Activated T-cell treated with anti-CD3 and anti-CD28 coated beads, Interleukin-2, amount 50 U/mL, for 24 hours (primary cell): ENCODE measurements at regions not wholly inside any gene's neighbourhood (a gene's known extent, or its start where the extent isn't known, plus 50 kb on each side); places are given as distances from the start of the nearest gene placed in this dataset.
A peak's percentile ranks its signal among the peaks of the same experiment; 100 is the strongest.
"Not testable (repeated sequence)": the region's sequence is repeated elsewhere in the genome, so short reads cannot be mapped to it uniquely, and the experiment has no call there.

Source experiments
- DNase-seq: peaks from one replicate; pipeline ENCODE4 v3.0.0-alpha.2; 2020
- H3K27ac Mint-ChIP-seq: 2 replicates; pipeline ENCODE4 v1.8.0; 2020; ENCODE audit warnings: mild to moderate bottlenecking, mixed read lengths
- H3K27me3 Mint-ChIP-seq: 2 replicates; pipeline ENCODE4 v1.8.0; 2020; ENCODE audit warnings: mixed read lengths
- H3K36me3 Mint-ChIP-seq: 2 replicates; pipeline ENCODE4 v1.8.0; 2020; ENCODE audit warnings: low read depth, mixed read lengths
- H3K4me1 Mint-ChIP-seq: 2 replicates; pipeline ENCODE4 v1.8.0; 2020; ENCODE audit warnings: low read depth, mixed read lengths
- H3K4me3 Mint-ChIP-seq: 2 replicates; pipeline ENCODE4 v1.8.0; 2020; ENCODE audit warnings: mild to moderate bottlenecking, moderate library complexity, mixed read lengths
- H3K9me3 Mint-ChIP-seq: 2 replicates; pipeline ENCODE4 v1.8.0; 2020; ENCODE audit warnings: mixed read lengths

- Mint-ChIP-seq H3K4me1 (no peaks in the 10 kb centered on the region), H3K27me3 (no peaks in the 10 kb centered on the region), H3K27ac (no peak overlapping the region), H3K4me3 (no peak overlapping the region), H3K9me3 (no peaks in the 10 kb centered on the region), H3K36me3 (no peaks in the 10 kb centered on the region)
- peak; percentile 17 for DNase-seq
Observed at GRCh38 chr19:30066781-30067759, 125.0 kb downstream of the URI1 start.

DNA sequence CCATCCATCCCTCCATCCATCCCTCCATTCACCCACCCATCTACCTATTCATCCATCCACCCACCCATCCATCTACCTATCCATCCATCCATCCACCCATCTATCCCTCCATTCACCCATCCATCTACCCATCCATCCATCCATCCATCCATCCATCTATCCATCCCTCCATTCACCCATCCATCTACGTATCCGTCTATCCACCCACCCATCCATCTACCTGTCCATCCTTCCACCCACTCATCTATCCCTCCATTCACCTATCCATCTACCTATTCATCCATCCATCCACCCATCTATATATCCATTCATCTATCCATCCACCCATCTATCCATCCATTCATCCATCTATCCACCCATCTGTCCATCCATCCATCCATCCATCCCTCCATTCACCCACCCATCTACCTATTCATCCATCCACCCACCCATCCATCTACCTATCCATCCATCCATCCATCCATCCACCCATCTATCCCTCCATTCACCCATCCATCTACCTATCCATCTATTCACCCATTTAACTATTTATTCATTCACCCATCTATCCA lies 126.0 kb downstream of the URI1 start:
- DNase-seq, H3K27me3 Mint-ChIP-seq, H3K9me3 Mint-ChIP-seq, H3K4me1 Mint-ChIP-seq, H3K36me3 Mint-ChIP-seq, H3K27ac Mint-ChIP-seq, H3K4me3 Mint-ChIP-seq: not testable (repeated sequence)

DNA sequence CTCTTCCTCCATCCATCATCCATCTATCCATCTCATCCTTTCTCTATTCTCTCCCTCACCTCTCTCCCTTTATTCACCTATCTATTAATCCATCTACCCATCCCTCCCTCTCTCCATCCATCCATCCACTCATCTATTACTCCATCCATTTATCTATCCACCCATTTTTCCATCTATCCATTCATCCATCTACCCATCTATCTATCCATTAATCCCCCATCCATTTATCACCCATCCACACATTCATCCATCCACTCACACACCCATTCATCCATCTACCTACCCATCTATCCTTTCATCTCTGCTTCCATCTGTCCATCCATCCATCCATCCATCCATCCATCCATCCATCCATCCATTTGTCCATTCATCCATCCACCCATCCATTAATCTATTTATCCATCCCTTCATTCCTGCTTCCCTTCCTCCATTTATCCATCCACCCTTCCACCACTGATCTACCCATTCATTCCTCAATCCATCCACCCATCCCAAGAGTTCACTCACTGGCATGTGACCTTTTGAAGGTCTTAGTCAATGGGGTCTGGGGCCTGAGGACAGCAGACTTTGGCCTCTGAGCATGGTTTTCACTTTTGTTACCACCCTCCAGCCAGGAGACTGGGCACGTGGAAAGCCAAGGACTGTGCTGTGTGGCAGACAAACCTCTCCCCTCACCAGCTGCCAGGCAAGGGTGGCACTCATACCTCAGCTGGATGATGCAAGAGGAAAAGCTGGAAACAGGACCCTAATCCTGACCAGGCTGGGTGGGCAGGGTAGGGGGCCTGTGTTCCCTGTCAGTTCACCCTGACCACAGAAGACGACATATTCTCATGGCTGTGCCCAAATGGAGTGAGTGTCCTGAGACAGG lies 126.7 kb downstream of the URI1 start:
- Mint-ChIP-seq H3K4me3 (no peak overlapping the region), H3K27me3 (no peaks in the 10 kb centered on the region), H3K36me3 (no peaks in the 10 kb centered on the region), H3K4me1 (no peaks in the 10 kb centered on the region), H3K27ac (no peak overlapping the region), H3K9me3 (no peaks in the 10 kb centered on the region)
- peak; percentile 13 for DNase-seq

- no peaks in the 10 kb centered on the region for H3K36me3 Mint-ChIP-seq
- no peak overlapping the region for H3K27ac Mint-ChIP-seq
- no peak overlapping the region for H3K4me3 Mint-ChIP-seq
- DNase-seq, result peak; percentile 18
- no peaks in the 10 kb centered on the region for H3K4me1 Mint-ChIP-seq
- no peaks in the 10 kb centered on the region for H3K9me3 Mint-ChIP-seq
- H3K27me3 Mint-ChIP-seq, result no peaks in the 10 kb centered on the region
Observed at GRCh38 chr19:30069535-30070197, 127.6 kb downstream of the URI1 start.

DNA sequence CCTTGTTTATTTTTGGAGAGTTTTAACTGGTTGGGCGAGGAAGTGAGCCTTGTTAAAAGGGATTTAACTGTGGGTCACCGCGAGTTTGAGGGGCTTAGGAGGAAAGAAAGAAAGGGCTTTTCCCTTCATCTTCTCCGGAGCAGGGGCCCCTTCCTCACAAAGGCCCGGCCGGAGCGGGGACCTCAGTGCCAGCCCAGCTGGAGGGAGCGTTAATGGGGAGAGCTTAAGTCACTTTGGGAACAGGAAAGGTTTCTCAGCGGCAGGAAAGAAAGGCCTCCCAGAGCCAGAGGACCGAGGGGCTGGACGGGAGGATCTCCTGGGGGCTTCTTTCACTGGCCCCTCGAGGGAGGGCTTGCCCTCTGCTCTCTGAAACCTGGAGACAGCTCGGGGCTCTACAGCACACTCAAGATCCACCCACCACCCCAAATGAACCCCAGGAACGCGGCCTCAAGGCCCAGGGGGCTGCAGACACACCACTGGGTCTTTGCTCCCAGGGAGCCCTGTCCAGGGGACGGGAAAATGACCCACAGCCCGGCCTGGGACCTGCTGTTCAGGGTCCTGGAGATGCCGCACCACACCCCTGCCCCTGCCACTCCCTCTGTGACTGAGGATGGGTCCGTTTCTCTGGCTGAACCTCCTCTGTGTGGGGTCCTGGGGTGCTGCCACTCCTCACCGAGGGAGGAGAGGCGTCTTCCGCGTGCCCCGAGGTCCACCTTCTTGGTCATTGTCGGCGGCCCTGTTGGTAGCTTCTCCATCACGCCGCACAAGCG lies 128.3 kb downstream of the URI1 start:
- H3K4me1 Mint-ChIP-seq, result no peaks in the 10 kb centered on the region
- H3K4me3 Mint-ChIP-seq, result no peak overlapping the region

DNA sequence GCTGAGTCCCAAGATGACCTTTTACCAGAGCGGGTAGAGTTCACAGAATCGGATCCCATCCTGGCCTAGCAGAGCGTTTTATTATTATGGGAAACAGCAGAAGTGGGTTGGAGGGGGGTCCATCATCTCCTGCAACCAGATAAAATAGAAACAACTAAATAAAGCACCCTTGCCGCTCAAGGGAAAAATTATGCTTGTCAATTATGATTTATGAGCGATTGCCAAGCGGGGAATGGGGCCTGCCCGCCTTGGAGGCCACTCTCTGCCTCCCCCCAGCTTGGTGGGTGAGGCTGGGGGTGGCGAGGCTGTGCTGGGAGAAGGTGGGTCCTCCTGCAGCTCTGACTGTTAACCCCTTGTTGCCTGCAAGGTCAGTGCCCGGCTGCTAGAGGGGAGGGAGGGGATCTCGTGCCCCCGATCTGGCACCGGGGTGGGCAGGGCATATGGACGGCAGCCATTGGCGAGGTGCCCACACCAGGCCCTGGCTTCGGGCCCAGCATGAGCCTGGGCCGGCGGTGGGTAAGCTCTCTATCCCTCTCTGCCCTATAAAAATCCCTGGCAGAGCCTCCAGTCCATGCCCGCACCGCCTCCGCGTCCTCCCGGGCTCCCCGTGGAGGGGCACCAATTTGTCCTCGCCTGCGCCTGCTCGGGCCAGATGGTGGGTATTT lies 129.1 kb downstream of the URI1 start:
- no peaks in the 10 kb centered on the region for H3K27me3 Mint-ChIP-seq
- peak; percentile 8 for DNase-seq
- H3K9me3 Mint-ChIP-seq, result no peaks in the 10 kb centered on the region
- H3K4me3 Mint-ChIP-seq, result no peak overlapping the region
- no peaks in the 10 kb centered on the region for H3K4me1 Mint-ChIP-seq
- no peaks in the 10 kb centered on the region for H3K36me3 Mint-ChIP-seq
- H3K27ac Mint-ChIP-seq, result no peak overlapping the region

More for the DNA sequence above, 128.3 kb downstream of the URI1 start:
- Mint-ChIP-seq H3K9me3 (no peaks in the 10 kb centered on the region), H3K27ac (no peak overlapping the region), H3K36me3 (no peaks in the 10 kb centered on the region), H3K27me3 (no peaks in the 10 kb centered on the region)
- DNase-seq, result peak; percentile 13

- Mint-ChIP-seq H3K27ac (no peak overlapping the region), H3K4me1 (no peaks in the 10 kb centered on the region), H3K36me3 (no peaks in the 10 kb centered on the region), H3K27me3 (peaks cover under 1% of the 10 kb centered on the region), H3K9me3 (no peaks in the 10 kb centered on the region), H3K4me3 (no peak overlapping the region)
- peak; percentile 17 for DNase-seq
Observed at GRCh38 chr19:30071871-30072270, 129.8 kb downstream of the URI1 start.

DNA sequence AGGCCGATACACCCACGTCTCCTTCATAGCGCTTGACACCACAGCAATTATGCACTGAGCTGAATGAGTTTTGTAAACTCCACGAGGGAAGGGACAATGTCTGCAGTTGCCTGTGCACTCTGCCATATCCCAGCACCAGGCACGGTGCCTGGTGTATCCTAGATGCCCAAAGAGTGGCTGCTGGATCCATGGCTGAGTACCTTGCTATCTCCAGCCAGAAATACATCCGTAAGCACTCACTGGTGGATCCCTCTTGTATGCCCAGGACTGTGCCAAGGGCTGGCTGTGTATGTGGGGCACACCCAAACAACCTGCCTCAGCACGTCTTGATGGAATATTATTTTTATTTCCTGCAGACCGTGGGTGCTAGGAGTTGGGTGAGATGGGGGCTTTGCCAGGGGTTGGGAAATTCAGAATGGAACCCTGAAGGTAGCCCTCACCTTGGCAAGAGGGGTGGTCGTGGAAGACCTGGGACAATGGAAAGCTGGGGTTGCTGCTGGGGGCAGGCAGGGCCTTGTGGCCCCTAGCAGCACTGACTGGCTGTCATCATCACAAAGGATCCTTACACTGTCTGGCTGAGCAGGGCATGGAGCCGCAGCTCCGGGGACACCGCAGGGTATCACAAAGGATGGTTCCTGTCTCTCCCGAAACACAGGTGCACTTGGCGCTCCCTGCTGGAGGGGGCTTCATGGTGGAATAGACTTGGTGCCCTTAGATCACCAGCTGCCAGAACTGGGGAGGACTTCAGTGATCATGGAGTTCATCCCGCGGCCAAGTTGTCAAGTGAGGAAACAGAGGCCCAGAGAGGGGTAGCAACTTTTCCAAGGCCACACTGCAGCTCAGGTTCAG lies 131.3 kb downstream of the URI1 start:
- Mint-ChIP-seq H3K4me1 (no peaks in the 10 kb centered on the region), H3K27ac (no peak overlapping the region), H3K27me3 (peaks cover 4% of the 10 kb centered on the region), H3K4me3 (no peak overlapping the region), H3K36me3 (no peaks in the 10 kb centered on the region), H3K9me3 (no peaks in the 10 kb centered on the region)
- no peak for DNase-seq

DNA sequence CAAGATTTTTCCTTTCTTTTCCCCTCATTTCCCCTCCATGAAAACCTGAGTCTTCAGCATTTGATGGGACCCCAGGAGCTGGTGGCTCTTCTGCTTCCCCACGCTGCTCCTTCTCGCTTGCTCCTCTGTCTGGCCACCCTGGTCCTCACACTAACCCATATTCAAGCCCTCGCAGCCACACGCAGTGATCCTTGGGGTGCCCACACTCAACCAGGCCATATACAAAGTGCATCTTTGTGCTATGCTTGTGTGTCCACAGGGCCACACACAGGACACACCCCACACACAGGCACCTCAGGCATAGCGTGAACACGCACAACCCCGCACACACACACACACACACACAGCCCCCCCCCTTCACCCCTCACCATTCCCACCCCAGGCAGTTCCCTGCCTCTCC lies 132.1 kb downstream of the URI1 start:
- Mint-ChIP-seq H3K27me3 (peaks cover 7% of the 10 kb centered on the region), H3K4me1 (no peaks in the 10 kb centered on the region), H3K9me3 (no peaks in the 10 kb centered on the region), H3K36me3 (no peaks in the 10 kb centered on the region), H3K27ac (no peak overlapping the region), H3K4me3 (no peak overlapping the region)
- no peak for DNase-seq

DNA sequence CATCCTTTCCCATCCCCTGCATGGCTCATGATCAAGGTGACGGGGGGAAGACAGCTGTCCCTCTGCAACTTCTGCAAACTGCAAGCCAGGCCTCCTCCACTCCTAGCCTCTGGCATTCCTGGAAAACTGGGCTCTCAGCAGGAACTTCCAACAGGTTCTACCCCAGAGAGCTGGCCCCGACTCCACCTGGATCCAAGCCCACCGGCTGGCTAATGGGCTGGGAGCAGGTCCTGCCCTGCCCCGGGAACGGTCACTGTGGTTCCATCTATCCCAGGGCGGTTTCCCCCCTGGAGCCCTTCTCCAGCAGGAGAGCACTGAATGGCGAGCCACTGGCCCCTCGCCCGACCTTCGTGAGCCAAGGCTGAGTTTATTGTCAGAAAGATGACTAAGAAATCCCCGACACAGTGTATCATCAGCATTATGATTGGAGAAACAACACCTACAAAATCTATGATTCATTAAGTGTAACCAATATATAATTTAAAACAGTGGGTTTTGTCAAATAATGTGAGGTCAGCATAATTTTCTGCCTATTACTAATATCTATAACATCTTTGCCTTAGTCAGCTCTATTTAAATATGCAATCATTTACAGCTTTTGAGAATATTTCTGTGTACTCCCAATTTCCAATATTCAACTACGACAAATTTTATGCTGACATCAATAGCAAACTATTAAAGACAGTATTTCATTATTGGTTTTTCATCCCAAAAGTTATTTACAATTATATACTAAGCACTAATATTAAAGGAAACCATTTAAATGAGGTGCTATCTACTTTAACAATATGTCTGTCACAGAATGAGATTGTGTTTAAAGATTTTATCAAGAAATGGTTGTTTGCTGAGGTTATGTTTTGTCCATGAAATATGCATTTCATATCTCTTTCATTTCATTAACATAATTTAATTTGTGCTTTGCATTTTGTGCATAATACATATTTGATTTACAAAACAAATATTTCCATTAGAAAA lies 133.0 kb downstream of the URI1 start:
- H3K36me3 Mint-ChIP-seq, result no peaks in the 10 kb centered on the region
- no peaks in the 10 kb centered on the region for H3K4me1 Mint-ChIP-seq
- peaks cover 7% of the 10 kb centered on the region for H3K27me3 Mint-ChIP-seq
- no peak overlapping the region for H3K27ac Mint-ChIP-seq
- DNase-seq, result no peak
- no peak overlapping the region for H3K4me3 Mint-ChIP-seq
- no peaks in the 10 kb centered on the region for H3K9me3 Mint-ChIP-seq

DNA sequence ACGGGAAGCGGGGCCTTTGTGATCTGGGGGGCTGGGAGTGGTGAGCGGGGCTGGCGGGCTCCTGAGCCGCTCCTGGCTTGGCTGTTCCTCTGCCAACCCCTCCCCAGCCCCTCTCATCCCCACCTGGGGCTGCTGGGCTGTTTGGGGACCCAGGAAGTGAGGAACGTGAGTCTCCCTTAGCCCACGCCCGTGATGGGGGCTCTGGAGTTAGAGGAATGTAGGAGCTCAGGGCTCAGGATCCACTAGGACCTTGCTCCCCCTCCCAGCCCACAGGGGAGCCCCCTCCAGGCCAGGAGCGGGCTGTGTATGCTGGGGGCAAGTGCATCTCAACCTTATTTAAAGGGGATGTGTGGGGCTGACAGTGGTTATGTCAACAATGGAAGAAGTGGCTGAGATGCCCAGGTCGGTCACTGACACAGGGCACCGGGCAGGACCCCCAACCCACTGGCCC lies 134.1 kb downstream of the URI1 start:
- no peaks in the 10 kb centered on the region for H3K9me3 Mint-ChIP-seq
- no peak overlapping the region for H3K4me3 Mint-ChIP-seq
- DNase-seq, result peak; percentile 2
- no peak overlapping the region for H3K27ac Mint-ChIP-seq
- no peaks in the 10 kb centered on the region for H3K4me1 Mint-ChIP-seq
- H3K27me3 Mint-ChIP-seq, result peaks cover 15% of the 10 kb centered on the region
- H3K36me3 Mint-ChIP-seq, result no peaks in the 10 kb centered on the region
